Stomach (tissue), 8 donors: ENCODE measurements at regions not wholly inside any gene's neighbourhood (a gene's known extent, or its start where the extent isn't known, plus 50 kb on each side); places are given as distances from the start of the nearest gene placed in this dataset.
"Not testable (repeated sequence)": the region's sequence is repeated elsewhere in the genome, so short reads cannot be mapped to it uniquely, and the experiment has no call there.

Source experiments
- DNase-seq, 2 donors: peaks; one replicate each; pipeline versions ENCODE4 v3.0.0 to v3.0.0-alpha.2; 2013 to 2019
- H3K27ac ChIP-seq, 5 donors: fragments of 200-600 bp in 4 of 5; sonication (generic) in 4 of 5; one replicate each; pipeline ENCODE4 v1.5.1; 2013 to 2019; ENCODE audit warnings: mild to moderate bottlenecking in 1 of 5, moderate library complexity in 1 of 5
- H3K27me3 ChIP-seq, 3 donors: fragments of 200-600 bp; sonication (generic); one replicate each; pipeline ENCODE4 v1.5.1; 2017 to 2019; ENCODE audit warnings: mixed run types in 1 of 3
- H3K36me3 ChIP-seq, 4 donors: fragments of 200-600 bp; sonication (generic); 1 replicate in 3 of 4; 2 replicates in 1 of 4; pipeline ENCODE4 v1.5.1; 2016 to 2019
- H3K4me1 ChIP-seq, 4 donors: fragments of 200-600 bp; sonication (generic); one replicate each; pipeline ENCODE4 v1.5.1; 2016 to 2019
- H3K4me3 ChIP-seq, 4 donors: fragments of 200-600 bp; sonication (generic) in 3 of 4; one replicate each; pipeline ENCODE4 v1.5.1; 2016 to 2019; ENCODE audit warnings: mild to moderate bottlenecking in 1 of 4
- H3K9me3 ChIP-seq, 4 donors: fragments of 200-600 bp; sonication (generic); one replicate each; pipeline ENCODE4 v1.5.1; 2016 to 2019
- CTCF ChIP-seq, 7 experiments: fragments of 450-650 bp in 4 of 7; fragments of 200-600 bp in 3 of 7; sonication (generic) in 3 of 7; IDR thresholded peaks; one replicate each; pipeline ENCODE4 v1.5.1; 2016 to 2019; ENCODE audit warnings: antibody characterized with exemption in 7 of 7, control low read depth in 2 of 7, mild to moderate bottlenecking in 1 of 7
- EP300 ChIP-seq: sonication (generic); formaldehyde crosslinking; IDR thresholded peaks from one replicate; pipeline ENCODE4 v1.6.1; 2017; ENCODE audit warnings: antibody characterized with exemption
- POLR2A ChIP-seq, 4 donors: fragments of 450-650 bp; IDR thresholded peaks; one replicate each; pipeline ENCODE4 v1.6.1; 2016; ENCODE audit warnings: antibody characterized with exemption in 4 of 4, control low read depth in 2 of 4, mild to moderate bottlenecking in 1 of 4, moderate library complexity in 1 of 4
- POLR2AphosphoS5 ChIP-seq, 3 donors: sonication (generic); formaldehyde crosslinking; IDR thresholded peaks; one replicate each; pipeline ENCODE4 v1.6.1; 2016; ENCODE audit warnings: antibody characterized with exemption in 3 of 3
- WGBS, 5 donors: extraction: QIAGEN DNeasy Blood & Tissue Kit in 3 of 5; methylation state at CpG; one replicate each; pipeline versions ENCODE4 v1.1.5 to v1.1.7; 2013 to 2018; 5-methylcytosine and 5-hydroxymethylcytosine counted together
- intact Hi-C: fragments of 100-400 bp; cut with DNase I; formaldehyde crosslinking; loops from one replicate; pipeline ENCODE4 v1.15.1; 2023; ENCODE audit warnings: low total_unique reads
- donor health status: healthy with polysubstance abuse.
- donor health status: Bipolar disorder and iron deficiency.
- donor health status: healthy.

- H3K27ac ChIP-seq, result no peak overlapping the region
- no peaks in the 10 kb centered on the region for H3K27me3 ChIP-seq
- H3K9me3 ChIP-seq, result peaks cover 0 to 9% (median 8%) of the 10 kb centered on the region in 4 donors
- TF ChIP-seq EP300, result no peak
- TF ChIP-seq POLR2A (IDR thresholded peaks at IDR 0.05), result no peak
- TF ChIP-seq POLR2AphosphoS5 (IDR thresholded peaks at IDR 0.05), result no peak
- no peak for TF ChIP-seq CTCF (IDR thresholded peaks at IDR 0.05)
- H3K4me3 ChIP-seq, result no peak overlapping the region
- H3K4me1 ChIP-seq, result no peaks in the 10 kb centered on the region
- H3K36me3 ChIP-seq, result no peaks in the 10 kb centered on the region
- no peak for DNase-seq
- 36 to 51% (median 46%) methylated on average over 4 of the region's 4 CpGs for WGBS, 5 donors
- intact Hi-C loops, result no loop called here
Observed at GRCh38 chr16:25546791-25547190, 145.0 kb upstream of the HS3ST4 start.

GRCh38 chr16:25544294-25544693 lies 147.5 kb upstream of the HS3ST4 start:
- whole genome bisulfite sequencing, 5 donors, result 67 to 96% (median 83%) methylated on average over 3 of the region's 3 CpGs
- intact Hi-C loops, result no loop called here

GRCh38 chr16:25542306-25542705 lies 149.5 kb upstream of the HS3ST4 start:
- no peak for TF ChIP-seq EP300
- no peak for TF ChIP-seq CTCF (IDR thresholded peaks at IDR 0.05)
- no peak for TF ChIP-seq POLR2A (IDR thresholded peaks at IDR 0.05)
- no peak for TF ChIP-seq POLR2AphosphoS5 (IDR thresholded peaks at IDR 0.05)
- Histone ChIP-seq H3K36me3 (no peaks in the 10 kb centered on the region), H3K27me3 (no peaks in the 10 kb centered on the region), H3K9me3 (no peaks in the 10 kb centered on the region), H3K4me3 (no peak overlapping the region), H3K4me1 (no peaks in the 10 kb centered on the region), H3K27ac (no peak overlapping the region)
- DNase-seq, result no peak
- 68 to 82% (median 75%) methylated on average over 3 of the region's 3 CpGs for WGBS, 5 donors
- intact Hi-C loops, result no loop called here

More at GRCh38 chr16:25544294-25544693, 147.5 kb upstream of the HS3ST4 start:
- H3K4me1 ChIP-seq, result no peaks in the 10 kb centered on the region
- no peak overlapping the region for H3K27ac ChIP-seq
- no peak for TF ChIP-seq POLR2AphosphoS5 (IDR thresholded peaks at IDR 0.05)
- no peaks in the 10 kb centered on the region for H3K36me3 ChIP-seq
- H3K27me3 ChIP-seq, result no peaks in the 10 kb centered on the region
- no peak overlapping the region for H3K4me3 ChIP-seq
- H3K9me3 ChIP-seq, result peaks cover 0 to 2% (median under 1%) of the 10 kb centered on the region in 4 donors
- DNase-seq, result no peak

GRCh38 chr16:25539767-25540166 lies 152.0 kb upstream of the HS3ST4 start:
- H3K27ac ChIP-seq, H3K4me1 ChIP-seq, intact Hi-C loops, H3K4me3 ChIP-seq, H3K9me3 ChIP-seq, H3K36me3 ChIP-seq, H3K27me3 ChIP-seq, DNase-seq: not testable (repeated sequence)
- 83 to 88% (median 86%) methylated on average over 12 of the region's 12 CpGs for WGBS, 5 donors

GRCh38 chr16:25523183-25523582 lies 168.6 kb upstream of the HS3ST4 start:
- no peak for TF ChIP-seq EP300
- no peak for TF ChIP-seq CTCF (IDR thresholded peaks at IDR 0.05)
- no peak for TF ChIP-seq POLR2AphosphoS5 (IDR thresholded peaks at IDR 0.05)
- TF ChIP-seq POLR2A (IDR thresholded peaks at IDR 0.05), result no peak
- H3K36me3 ChIP-seq, result no peaks in the 10 kb centered on the region
- no peak overlapping the region for H3K27ac ChIP-seq
- intact Hi-C loops, result no loop called here
- no peak overlapping the region for H3K4me3 ChIP-seq
- WGBS, 5 donors, result 69 to 81% (median 80%) methylated on average over 6 of the region's 6 CpGs
- H3K27me3 ChIP-seq, result no peaks in the 10 kb centered on the region
- H3K9me3 ChIP-seq, result no peaks in the 10 kb centered on the region
- DNase-seq, result no peak
- no peaks in the 10 kb centered on the region for H3K4me1 ChIP-seq
